NCI-H345 (cell line): ENCODE measurements at regions not wholly inside any gene's neighbourhood (a gene's known extent, or its start where the extent isn't known, plus 50 kb on each side); places are given as distances from the start of the nearest gene placed in this dataset.
A peak's percentile ranks its signal among the peaks of the same experiment; 100 is the strongest.

Experiments
- DNase-seq: peaks from one replicate; lab custom pipeline; 2025; lab: John Stamatoyannopoulos, UW

- DNase-seq: no peak
Observed at GRCh38 chr3:59580996-59581395, 531.2 kb upstream of the CFAP20DC start.

GRCh38 chr3:59580499-59580898 is 530.7 kb upstream of the CFAP20DC start:
- DNase-seq: no peak

GRCh38 chr3:59578129-59578528 is 528.3 kb upstream of the CFAP20DC start:
- no peak for DNase-seq

- no peak for DNase-seq
Observed at GRCh38 chr3:59576606-59577005, 526.8 kb upstream of the CFAP20DC start.

GRCh38 chr3:59575113-59576001 is 525.5 kb upstream of the CFAP20DC start:
- DNase-seq: peak; percentile 90

GRCh38 chr3:59573911-59574310 is 524.1 kb upstream of the CFAP20DC start:
- no peak for DNase-seq

- no peak for DNase-seq
Observed at GRCh38 chr3:59572106-59572505, 522.3 kb upstream of the CFAP20DC start.

- no peak for DNase-seq
Observed at GRCh38 chr3:59570806-59571205, 521.0 kb upstream of the CFAP20DC start.

GRCh38 chr3:59567661-59568060 is 517.8 kb upstream of the CFAP20DC start:
- DNase-seq: no peak

GRCh38 chr3:59566481-59566975 is 516.7 kb upstream of the CFAP20DC start:
- no peak for DNase-seq

- no peak for DNase-seq
Observed at GRCh38 chr3:59565125-59565524, 515.3 kb upstream of the CFAP20DC start.

- DNase-seq: no peak
Observed at GRCh38 chr3:59563966-59564365, 514.1 kb upstream of the CFAP20DC start.

- DNase-seq: no peak
Observed at GRCh38 chr3:59563072-59563605, 513.3 kb upstream of the CFAP20DC start.

- DNase-seq: no peak
Observed at GRCh38 chr3:59559721-59560435, 510.1 kb upstream of the CFAP20DC start.

- no peak for DNase-seq
Observed at GRCh38 chr3:59558906-59559720, 509.3 kb upstream of the CFAP20DC start.

- no peak for DNase-seq
Observed at GRCh38 chr3:59555593-59556315, 505.9 kb upstream of the CFAP20DC start.

- no peak for DNase-seq
Observed at GRCh38 chr3:59553076-59553475, 503.3 kb upstream of the CFAP20DC start.

- DNase-seq: no peak
Observed at GRCh38 chr3:59551834-59552233, 502.0 kb upstream of the CFAP20DC start.

- DNase-seq: no peak
Observed at GRCh38 chr3:59549962-59550361, 500.1 kb upstream of the CFAP20DC start.

- DNase-seq: no peak
Observed at GRCh38 chr3:59547874-59548273, 498.0 kb upstream of the CFAP20DC start.

- DNase-seq: no peak
Observed at GRCh38 chr3:59546522-59546921, 496.7 kb upstream of the CFAP20DC start.
